GM23248 (cell line): ENCODE measurements at regions not wholly inside any gene's neighbourhood (a gene's known extent, or its start where the extent isn't known, plus 50 kb on each side); places are given as distances from the start of the nearest gene placed in this dataset.
"Not testable (repeated sequence)": the region's sequence is repeated elsewhere in the genome, so short reads cannot be mapped to it uniquely, and the experiment has no call there.

ENCODE experiments used
- DNase-seq: peaks from one replicate; pipeline ENCODE4 v3.0.0-alpha.2; 2015
- H2AFZ ChIP-seq: fragments of 200-600 bp; sonication (generic); 2 replicates; pipeline ENCODE4 v1.6.1; 2016; ENCODE audit warnings: antibody characterized with exemption
- H3F3A ChIP-seq: fragments of 200-600 bp; sonication (generic); 2 replicates; pipeline ENCODE4 v1.6.1; 2016; ENCODE audit warnings: mild to moderate bottlenecking, antibody characterized with exemption, mixed run types; ENCODE audit not compliant: insufficient read depth
- H3K27ac ChIP-seq: fragments of 200-600 bp; sonication (generic); 2 replicates; pipeline ENCODE4 v1.5.1; 2016; ENCODE audit warnings: mild to moderate bottlenecking
- H3K27me3 ChIP-seq: fragments of 200-600 bp; sonication (generic); replicated peaks from 2 replicates; pipeline ENCODE4 v1.6.1; 2016; ENCODE audit warnings: mild to moderate bottlenecking; ENCODE audit not compliant: insufficient read depth
- H3K36me3 ChIP-seq: fragments of 200-600 bp; sonication (generic); 2 replicates; pipeline ENCODE4 v1.6.1; 2016; ENCODE audit warnings: low read depth, mild to moderate bottlenecking
- H3K4me1 ChIP-seq: fragments of 200-600 bp; sonication (generic); 2 replicates; pipeline ENCODE4 v1.6.1; 2016; ENCODE audit warnings: mild to moderate bottlenecking; ENCODE audit not compliant: insufficient read depth
- H3K4me2 ChIP-seq: fragments of 200-600 bp; sonication (generic); one replicate; pipeline ENCODE4 v1.6.1; 2016; ENCODE audit warnings: mild to moderate bottlenecking; ENCODE audit not compliant: unreplicated experiment
- H3K4me3 ChIP-seq: fragments of 200-600 bp; sonication (generic); 2 replicates; pipeline ENCODE4 v1.5.1; 2016; ENCODE audit warnings: mild to moderate bottlenecking
- H3K79me2 ChIP-seq: fragments of 200-600 bp; sonication (generic); 2 replicates; pipeline ENCODE4 v1.6.1; 2016; ENCODE audit warnings: mild to moderate bottlenecking; ENCODE audit not compliant: insufficient read depth
- H3K9ac ChIP-seq: fragments of 200-600 bp; sonication (generic); 2 replicates; pipeline ENCODE4 v1.6.1; 2016; ENCODE audit warnings: mild to moderate bottlenecking
- H3K9me2 ChIP-seq: fragments of 200-600 bp; sonication (generic); 2 replicates; pipeline ENCODE4 v1.6.1; 2016; ENCODE audit warnings: mixed run types, mild to moderate bottlenecking, moderate library complexity; ENCODE audit not compliant: insufficient read depth
- H3K9me3 ChIP-seq: fragments of 200-600 bp; sonication (generic); one replicate; pipeline ENCODE4 v1.6.1; 2017; ENCODE audit warnings: low read depth
- H4K20me1 ChIP-seq: fragments of 200-600 bp; sonication (generic); 2 replicates; pipeline ENCODE4 v1.6.0; 2016; ENCODE audit not compliant: insufficient read depth
- EZH2 ChIP-seq: fragments of 200-600 bp; sonication (generic); IDR thresholded peaks from 2 replicates; pipeline ENCODE4 v1.6.1; 2018; ENCODE audit warnings: antibody characterized with exemption, mild to moderate bottlenecking; ENCODE audit not compliant: insufficient read depth, poor library complexity, severe bottlenecking
- EZH2phosphoT487 ChIP-seq: fragments of 200-600 bp; sonication (generic); IDR thresholded peaks from 2 replicates; pipeline ENCODE4 v1.6.1; 2018; ENCODE audit warnings: antibody characterized with exemption, moderate library complexity, mild to moderate bottlenecking, low read depth; ENCODE audit not compliant: insufficient read depth
- WGBS, 2 experiments: methylation state at CpG; one replicate each; pipeline ENCODE4 v1.1.6; 2015 to 2017; ENCODE audit warnings: low lambda C conversion rate in 2 of 2, low coverage in 1 of 2; ENCODE audit errors: missing lambda C conversion rate in 2 of 2; 5-methylcytosine and 5-hydroxymethylcytosine counted together
- in situ Hi-C: fragments of 300-500 bp; cut with MboI; formaldehyde crosslinking; loops from 2 replicates; pipeline ENCODE4 v1.15.0; 2020

- no peaks in the 10 kb centered on the region for H3K4me1 ChIP-seq
- no peak overlapping the region for H3K9ac ChIP-seq
- no peak overlapping the region for H3K4me3 ChIP-seq
- no peak overlapping the region for H3K27ac ChIP-seq
- no peaks in the 10 kb centered on the region for H3K9me2 ChIP-seq
- no peak overlapping the region for H2AFZ ChIP-seq
- in situ Hi-C loops, result no loop called here
- no peaks in the 10 kb centered on the region for H3K9me3 ChIP-seq
- WGBS, 2 experiments, result 89 to 95% methylated on average over 13 of the region's 13 CpGs
- no peaks in the 10 kb centered on the region for H3F3A ChIP-seq
- H3K79me2 ChIP-seq, result no peaks in the 10 kb centered on the region
- no peak for DNase-seq
- TF ChIP-seq EZH2phosphoT487 (no peak), EZH2 (no peak)
- no peak overlapping the region for H3K4me2 ChIP-seq
- no peaks in the 10 kb centered on the region for H3K36me3 ChIP-seq
- H3K27me3 ChIP-seq, result no peaks in the 10 kb centered on the region
- H4K20me1 ChIP-seq, result no peaks in the 10 kb centered on the region
These were observed 104.5 kb upstream of the ZC3H15 start for GRCh38 chr2:186381573-186381972.

DNA sequence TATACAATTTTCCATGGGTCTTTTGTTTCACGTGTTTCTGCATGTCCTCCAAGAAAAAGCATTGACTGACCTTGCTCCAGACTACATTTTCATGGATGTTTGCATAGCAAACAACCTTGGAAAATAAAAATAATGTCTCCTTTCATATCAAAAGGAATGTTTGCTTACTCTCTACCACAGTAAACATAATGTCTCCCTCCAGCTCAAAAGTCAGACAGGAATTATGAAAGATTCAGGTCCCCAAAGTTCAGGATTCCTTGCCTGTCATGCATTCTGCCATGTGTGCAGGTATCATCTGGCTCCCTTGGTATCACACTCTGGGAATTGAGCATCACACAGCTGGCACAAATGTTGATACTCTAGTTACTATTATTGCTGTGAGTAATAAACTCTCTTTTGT is 103.1 kb upstream of the ZC3H15 start:
- no peaks in the 10 kb centered on the region for H3K9me3 ChIP-seq
- no peaks in the 10 kb centered on the region for H3K27me3 ChIP-seq
- H3K36me3 ChIP-seq, result no peaks in the 10 kb centered on the region
- H3K27ac ChIP-seq, result no peak overlapping the region
- H3K9me2 ChIP-seq, result no peaks in the 10 kb centered on the region
- no peaks in the 10 kb centered on the region for H3K79me2 ChIP-seq
- DNase-seq, result no peak
- H3K9ac ChIP-seq, result no peak overlapping the region
- H3K4me1 ChIP-seq, result no peaks in the 10 kb centered on the region
- in situ Hi-C loops, result no loop called here
- no peaks in the 10 kb centered on the region for H3F3A ChIP-seq
- WGBS, 2 experiments, result 38 to 66% methylated on average over 1 of the region's 1 CpG
- no peak for TF ChIP-seq EZH2
- H3K4me3 ChIP-seq, result no peak overlapping the region
- no peak overlapping the region for H2AFZ ChIP-seq
- H4K20me1 ChIP-seq, result no peaks in the 10 kb centered on the region
- no peak overlapping the region for H3K4me2 ChIP-seq

DNA sequence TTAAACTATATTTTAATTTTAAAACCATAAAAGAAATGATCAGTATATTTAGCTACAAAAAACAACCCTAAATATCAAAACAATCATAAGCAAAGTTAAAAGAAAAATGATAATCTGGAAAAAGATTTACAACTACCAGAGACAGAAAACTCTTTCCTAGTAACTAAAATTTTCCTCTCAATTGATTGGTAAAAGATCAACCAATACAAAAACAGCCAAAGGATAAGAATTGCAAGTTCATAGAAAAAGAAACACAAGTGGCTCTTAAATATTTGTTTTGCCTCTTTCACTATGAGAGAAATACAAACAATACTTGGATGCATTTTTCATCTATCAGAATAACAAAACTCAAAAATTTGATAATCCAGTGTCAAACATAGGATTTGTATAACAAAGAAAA is 101.8 kb upstream of the ZC3H15 start:
- H3K4me1 ChIP-seq, result no peaks in the 10 kb centered on the region
- TF ChIP-seq EZH2, result no peak
- no peak for TF ChIP-seq EZH2phosphoT487
- no peak overlapping the region for H2AFZ ChIP-seq
- no peaks in the 10 kb centered on the region for H3K9me2 ChIP-seq
- no peak overlapping the region for H3K4me3 ChIP-seq
- no peaks in the 10 kb centered on the region for H3K36me3 ChIP-seq
- no peaks in the 10 kb centered on the region for H3K9me3 ChIP-seq
- in situ Hi-C loops, result no loop called here
- H3F3A ChIP-seq, result no peaks in the 10 kb centered on the region
- no peaks in the 10 kb centered on the region for H4K20me1 ChIP-seq
- H3K79me2 ChIP-seq, result no peaks in the 10 kb centered on the region
- no peak overlapping the region for H3K27ac ChIP-seq
- no peak overlapping the region for H3K4me2 ChIP-seq
- H3K27me3 ChIP-seq, result no peaks in the 10 kb centered on the region
- no peak for DNase-seq
- H3K9ac ChIP-seq, result no peak overlapping the region

GRCh38 chr2:186385638-186386201 is 100.3 kb upstream of the ZC3H15 start:
- in situ Hi-C loops, H3F3A ChIP-seq: not testable (repeated sequence)
- 68 to 70% methylated on average over 4 of the region's 4 CpGs for WGBS, 2 experiments

GRCh38 chr2:186399082-186399644 is 86.9 kb upstream of the ZC3H15 start:
- TF ChIP-seq EZH2, result no peak
- TF ChIP-seq EZH2phosphoT487, result no peak
- Histone ChIP-seq H3K79me2 (no peaks in the 10 kb centered on the region), H3K9ac (no peak overlapping the region), H3K4me2 (no peak overlapping the region), H3K36me3 (no peaks in the 10 kb centered on the region), H3K27me3 (no peaks in the 10 kb centered on the region), H3K27ac (no peak overlapping the region), H3K9me3 (no peaks in the 10 kb centered on the region), H3F3A (no peaks in the 10 kb centered on the region), H3K4me3 (no peak overlapping the region), H3K9me2 (no peaks in the 10 kb centered on the region), H2AFZ (no peak overlapping the region), H4K20me1 (no peaks in the 10 kb centered on the region), H3K4me1 (no peaks in the 10 kb centered on the region)
- DNase-seq, result no peak
- WGBS, 2 experiments, result 51 to 53% methylated on average over 4 of the region's 4 CpGs
- in situ Hi-C loops, result no loop called here

More at GRCh38 chr2:186385638-186386201, 100.3 kb upstream of the ZC3H15 start:
- not testable (repeated sequence) for H3K27me3 ChIP-seq, H3K9ac ChIP-seq, H3K4me1 ChIP-seq, H3K79me2 ChIP-seq, H3K27ac ChIP-seq, H3K4me3 ChIP-seq, H4K20me1 ChIP-seq, H3K9me3 ChIP-seq, H3K4me2 ChIP-seq, DNase-seq, H2AFZ ChIP-seq, H3K9me2 ChIP-seq, H3K36me3 ChIP-seq
